ENCODE measurements at regions not wholly inside any gene's neighbourhood (a gene's known extent, or its start where the extent isn't known, plus 50 kb on each side); places are given as distances from the start of the nearest gene placed in this dataset.

DNA sequence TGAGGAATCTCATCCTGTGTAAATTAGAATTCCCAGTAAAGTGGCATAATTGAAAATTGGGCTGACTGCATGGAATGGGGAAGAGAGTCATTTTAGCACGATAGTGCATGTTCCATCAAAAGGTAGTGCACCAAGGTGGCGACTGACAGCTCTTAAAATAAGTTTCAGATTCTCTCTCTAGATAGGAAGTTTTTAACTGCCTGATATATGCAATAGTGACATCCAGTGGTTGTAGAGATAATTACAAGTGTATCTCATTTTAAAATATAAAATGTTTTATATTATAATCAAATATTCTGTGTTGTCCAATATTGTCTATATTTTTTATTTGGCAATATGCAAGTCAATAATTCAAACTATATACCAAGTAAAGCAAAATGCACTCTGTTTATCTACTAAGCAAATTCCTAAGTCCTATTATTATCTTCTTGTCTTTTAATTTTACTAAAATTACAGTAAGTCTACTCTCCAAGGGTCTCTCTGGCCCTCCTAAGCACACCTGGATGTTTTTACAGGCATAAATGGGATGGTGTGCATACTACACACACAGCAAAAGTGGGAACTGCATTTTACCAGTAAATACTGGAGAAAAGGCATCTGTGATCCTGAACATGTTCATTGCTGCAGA, 397.7 kb upstream of the HNRNPA3 start:
- Mint-ChIP-seq H3K27ac (no peak overlapping the region), H3K27me3 (ENCODE audit: low read depth) (peaks cover under 1% of the 10 kb centered on the region), H3K4me1 (peaks cover 39% of the 10 kb centered on the region), H3K4me3 (no peak overlapping the region), H3K9me3 (no peaks in the 10 kb centered on the region), H3K36me3 (no peaks in the 10 kb centered on the region)
- no peak for DNase-seq (ENCODE audit: low spot score in 2 of 2, unreplicated experiment in 2 of 2)
- TF ChIP-seq, protein P1, sequence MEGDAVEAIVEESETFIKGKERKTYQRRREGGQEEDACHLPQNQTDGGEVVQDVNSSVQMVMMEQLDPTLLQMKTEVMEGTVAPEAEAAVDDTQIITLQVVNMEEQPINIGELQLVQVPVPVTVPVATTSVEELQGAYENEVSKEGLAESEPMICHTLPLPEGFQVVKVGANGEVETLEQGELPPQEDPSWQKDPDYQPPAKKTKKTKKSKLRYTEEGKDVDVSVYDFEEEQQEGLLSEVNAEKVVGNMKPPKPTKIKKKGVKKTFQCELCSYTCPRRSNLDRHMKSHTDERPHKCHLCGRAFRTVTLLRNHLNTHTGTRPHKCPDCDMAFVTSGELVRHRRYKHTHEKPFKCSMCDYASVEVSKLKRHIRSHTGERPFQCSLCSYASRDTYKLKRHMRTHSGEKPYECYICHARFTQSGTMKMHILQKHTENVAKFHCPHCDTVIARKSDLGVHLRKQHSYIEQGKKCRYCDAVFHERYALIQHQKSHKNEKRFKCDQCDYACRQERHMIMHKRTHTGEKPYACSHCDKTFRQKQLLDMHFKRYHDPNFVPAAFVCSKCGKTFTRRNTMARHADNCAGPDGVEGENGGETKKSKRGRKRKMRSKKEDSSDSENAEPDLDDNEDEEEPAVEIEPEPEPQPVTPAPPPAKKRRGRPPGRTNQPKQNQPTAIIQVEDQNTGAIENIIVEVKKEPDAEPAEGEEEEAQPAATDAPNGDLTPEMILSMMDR (IDR thresholded peaks at IDR 0.05; ENCODE audit: unreplicated experiment): peak; percentile 79

DNA sequence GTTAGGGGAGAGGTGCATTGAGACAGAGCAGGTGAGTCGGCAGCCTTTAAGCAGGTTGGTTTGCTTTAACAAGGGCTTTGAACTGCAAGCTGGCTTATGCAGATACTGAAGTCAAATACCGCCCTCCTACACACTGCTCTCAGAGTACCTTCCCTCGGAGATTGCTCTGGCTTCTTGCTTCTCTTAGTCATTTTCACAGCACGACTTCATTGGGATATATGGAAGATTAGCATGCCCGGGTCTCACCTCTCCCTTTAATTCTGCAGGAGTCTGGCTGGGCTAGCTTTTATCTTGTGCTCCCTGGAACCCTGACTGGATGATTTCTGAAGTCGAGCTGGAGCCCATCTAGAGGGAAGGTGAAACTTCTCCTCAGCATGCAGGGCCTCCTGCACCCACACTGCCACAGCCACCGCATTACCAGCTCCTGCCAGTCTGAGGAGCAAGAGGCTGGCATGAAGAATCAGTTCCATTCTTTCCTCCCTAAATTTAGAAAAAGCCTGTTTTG, 395.5 kb upstream of the HNRNPA3 start:
- no peak overlapping the region for H3K4me3 Mint-ChIP-seq
- no peaks in the 10 kb centered on the region for H3K9me3 Mint-ChIP-seq
- H3K27me3 Mint-ChIP-seq (ENCODE audit: low read depth): peaks cover 3% of the 10 kb centered on the region
- no peaks in the 10 kb centered on the region for H3K36me3 Mint-ChIP-seq
- TF ChIP-seq, protein P1 (IDR thresholded peaks at IDR 0.05; ENCODE audit: unreplicated experiment): no peak
- H3K4me1 Mint-ChIP-seq: peaks cover 39% of the 10 kb centered on the region
- H3K27ac Mint-ChIP-seq: no peak overlapping the region
- no peak for DNase-seq (ENCODE audit: low spot score in 2 of 2, unreplicated experiment in 2 of 2)

DNA sequence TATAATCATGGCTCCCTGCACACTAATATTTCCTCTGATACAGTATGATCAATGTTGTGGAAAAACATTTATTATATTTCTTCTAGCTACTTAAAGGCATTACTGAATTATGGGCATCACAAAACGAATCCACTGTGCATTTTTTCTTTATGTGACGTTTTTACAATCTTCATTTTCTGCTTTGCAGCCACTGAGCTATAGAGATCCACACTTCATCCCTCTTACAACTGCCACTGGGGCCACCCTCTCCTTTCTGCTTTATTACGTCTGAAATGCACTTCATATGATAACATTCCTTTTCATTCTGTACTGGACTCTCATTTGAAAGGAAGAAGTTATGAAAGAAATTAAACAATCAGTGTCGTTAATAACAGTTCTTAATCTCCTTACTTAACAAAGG, 394.5 kb upstream of the HNRNPA3 start:
- TF ChIP-seq, protein P1 (IDR thresholded peaks at IDR 0.05; ENCODE audit: unreplicated experiment): no peak
- H3K27me3 Mint-ChIP-seq (ENCODE audit: low read depth): peaks cover 3% of the 10 kb centered on the region
- no peak overlapping the region for H3K27ac Mint-ChIP-seq
- peaks cover 39% of the 10 kb centered on the region for H3K4me1 Mint-ChIP-seq
- DNase-seq (ENCODE audit: low spot score in 2 of 2, unreplicated experiment in 2 of 2): no peak
- H3K36me3 Mint-ChIP-seq: no peaks in the 10 kb centered on the region
- H3K4me3 Mint-ChIP-seq: no peak overlapping the region
- H3K9me3 Mint-ChIP-seq: no peaks in the 10 kb centered on the region

DNA sequence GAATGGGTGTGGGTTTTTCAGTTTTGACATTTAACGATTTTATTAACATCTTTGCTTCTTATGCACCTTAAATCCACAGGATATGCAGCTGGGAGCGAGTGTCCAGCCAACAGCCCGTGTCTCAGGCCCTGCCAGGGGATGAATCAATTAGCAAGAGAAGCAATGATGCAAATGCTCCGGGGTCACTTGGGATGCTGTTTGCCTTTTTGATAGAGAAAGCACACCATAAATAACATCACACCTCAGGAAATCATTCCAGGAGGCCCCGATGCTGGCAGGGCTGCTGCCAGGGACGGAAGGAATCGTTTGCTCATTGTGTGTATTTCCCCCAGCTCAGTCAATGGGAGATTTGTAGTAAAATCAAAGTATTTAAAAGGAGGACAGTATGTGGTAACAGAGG, 394.0 kb upstream of the HNRNPA3 start:
- H3K4me3 Mint-ChIP-seq: no peak overlapping the region
- TF ChIP-seq, protein P1 (IDR thresholded peaks at IDR 0.05; ENCODE audit: unreplicated experiment): no peak
- no peak overlapping the region for H3K27ac Mint-ChIP-seq
- H3K36me3 Mint-ChIP-seq: no peaks in the 10 kb centered on the region
- H3K27me3 Mint-ChIP-seq (ENCODE audit: low read depth): peaks cover 6% of the 10 kb centered on the region
- H3K4me1 Mint-ChIP-seq: peaks cover 37% of the 10 kb centered on the region
- H3K9me3 Mint-ChIP-seq: no peaks in the 10 kb centered on the region
- DNase-seq (ENCODE audit: low spot score in 2 of 2, unreplicated experiment in 2 of 2): no peak

DNA sequence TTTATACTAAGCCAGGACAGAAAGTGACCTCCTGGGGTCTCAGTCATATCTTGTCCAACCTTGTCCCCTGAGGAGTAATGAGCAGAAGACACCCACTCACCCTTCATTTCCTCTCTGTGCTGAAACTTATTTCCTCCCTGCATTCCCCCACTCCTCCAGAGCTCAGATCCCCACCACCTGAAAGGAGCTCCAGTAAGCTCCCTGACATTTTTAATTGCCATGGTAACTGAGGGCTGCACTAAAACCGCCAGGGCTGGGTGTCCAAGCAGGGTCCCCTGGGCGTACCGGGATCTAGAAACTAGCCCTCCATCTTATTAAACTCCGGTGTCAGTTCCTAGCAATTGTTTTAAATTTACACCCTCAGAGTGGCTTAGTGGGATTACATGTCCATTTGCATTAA, 393.3 kb upstream of the HNRNPA3 start:
- Mint-ChIP-seq H3K9me3 (no peaks in the 10 kb centered on the region), H3K36me3 (no peaks in the 10 kb centered on the region), H3K27me3 (ENCODE audit: low read depth) (peaks cover 8% of the 10 kb centered on the region)

More for the DNA sequence above, 393.3 kb upstream of the HNRNPA3 start:
- Mint-ChIP-seq H3K4me1 (peaks cover 30% of the 10 kb centered on the region), H3K27ac (no peak overlapping the region), H3K4me3 (no peak overlapping the region)
- DNase-seq (ENCODE audit: low spot score in 2 of 2, unreplicated experiment in 2 of 2): no peak
- TF ChIP-seq, protein P1 (IDR thresholded peaks at IDR 0.05; ENCODE audit: unreplicated experiment): no peak
